Lower lobe of right lung (tissue), 2 donors: ENCODE measurements at regions not wholly inside any gene's neighbourhood (a gene's known extent, or its start where the extent isn't known, plus 50 kb on each side); places are given as distances from the start of the nearest gene placed in this dataset.

Experiments
- ATAC-seq, 2 donors: fragments of 200-7000 bp; cut with Tn5 transposase; one replicate each; pipeline ENCODE4 v1.9.1; 2020 to 2022; ENCODE audit warnings: mild to moderate bottlenecking in 2 of 2, moderate library complexity in 2 of 2
- DNase-seq: peaks from one replicate; pipeline ENCODE4 v3.0.0-alpha.2; 2020
- H3K27ac ChIP-seq: fragments of 200-600 bp; one replicate; pipeline ENCODE4 v1.8.0; 2022
- H3K27me3 ChIP-seq: fragments of 200-600 bp; one replicate; pipeline ENCODE4 v1.8.0; 2022; ENCODE audit warnings: low read depth
- H3K36me3 ChIP-seq: fragments of 200-600 bp; one replicate; pipeline ENCODE4 v1.8.0; 2022; ENCODE audit warnings: mild to moderate bottlenecking
- H3K4me1 ChIP-seq: fragments of 200-600 bp; one replicate; pipeline ENCODE4 v1.8.0; 2022
- H3K4me3 ChIP-seq: fragments of 200-600 bp; one replicate; pipeline ENCODE4 v1.8.0; 2022; ENCODE audit warnings: mild to moderate bottlenecking
- H3K9me3 ChIP-seq: fragments of 200-600 bp; one replicate; pipeline ENCODE4 v1.8.0; 2022
- CTCF ChIP-seq: fragments of 200-600 bp; IDR thresholded peaks from one replicate; pipeline ENCODE4 v1.8.0; 2022; ENCODE audit warnings: antibody characterized with exemption, mild to moderate bottlenecking
- intact Hi-C: fragments of 100-400 bp; cut with DNase I; formaldehyde crosslinking; loops from one replicate; pipeline ENCODE4 v1.11.0; 2022
- donor health status: DM: no; HTN: yes; CAD: no; lungs with severe emphysema.

GRCh38 chr3:23685541-23686258 is 120.1 kb upstream of the UBE2E1 start:
- Histone ChIP-seq H3K27ac (no peak overlapping the region), H3K4me1 (peaks cover 9% of the 10 kb centered on the region), H3K27me3 (no peaks in the 10 kb centered on the region), H3K9me3 (no peaks in the 10 kb centered on the region), H3K4me3 (no peak overlapping the region), H3K36me3 (no peaks in the 10 kb centered on the region)
- intact Hi-C loops, result no loop called here
- ATAC-seq (peak; percentile 84 to 95), DNase-seq (no peak)
- TF ChIP-seq CTCF, result no peak

- ATAC-seq, result no peak
Observed at GRCh38 chr3:23686519-23686918, 119.2 kb upstream of the UBE2E1 start.

GRCh38 chr3:23691357-23691895 is 114.3 kb upstream of the UBE2E1 start:
- no peak overlapping the region for H3K4me3 ChIP-seq
- no peak for ATAC-seq

More at GRCh38 chr3:23686519-23686918, 119.2 kb upstream of the UBE2E1 start:
- Histone ChIP-seq H3K27ac (no peak overlapping the region), H3K4me3 (no peak overlapping the region), H3K27me3 (no peaks in the 10 kb centered on the region), H3K9me3 (no peaks in the 10 kb centered on the region), H3K4me1 (peaks cover 9% of the 10 kb centered on the region), H3K36me3 (no peaks in the 10 kb centered on the region)
- intact Hi-C loops, result no loop called here
- no peak for DNase-seq
- no peak for TF ChIP-seq CTCF

DNA sequence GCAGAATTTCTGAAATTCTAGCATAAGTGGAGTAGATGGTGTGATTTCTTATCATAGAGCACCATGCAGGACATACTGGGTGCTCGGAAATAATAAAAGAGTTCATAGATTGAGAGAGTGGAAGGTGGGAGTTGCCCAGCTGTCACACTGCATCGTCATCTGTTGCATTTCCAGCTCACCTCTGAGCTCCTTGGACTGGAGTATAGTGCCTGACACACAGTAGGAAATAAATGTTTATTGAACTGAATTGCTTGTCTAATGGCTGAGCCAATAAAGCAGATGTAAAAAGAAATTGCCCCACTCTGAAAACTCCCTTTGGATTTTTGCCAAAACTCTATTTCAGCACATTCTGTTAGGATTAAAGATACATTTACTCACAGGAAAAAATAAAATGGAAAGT is 108.9 kb upstream of the UBE2E1 start:
- no peaks in the 10 kb centered on the region for H3K36me3 ChIP-seq
- intact Hi-C loops, result no loop called here
- no peak for TF ChIP-seq CTCF
- DNase-seq (no peak), ATAC-seq (no peak)
- H3K4me1 ChIP-seq, result no peaks in the 10 kb centered on the region
- H3K9me3 ChIP-seq, result no peaks in the 10 kb centered on the region
- H3K27ac ChIP-seq, result no peak overlapping the region
- H3K4me3 ChIP-seq, result no peak overlapping the region
- H3K27me3 ChIP-seq, result no peaks in the 10 kb centered on the region

More at GRCh38 chr3:23691357-23691895, 114.3 kb upstream of the UBE2E1 start:
- H3K36me3 ChIP-seq, result no peaks in the 10 kb centered on the region
- DNase-seq, result no peak
- no peak for TF ChIP-seq CTCF
- H3K27ac ChIP-seq, result no peak overlapping the region
- peaks cover 3% of the 10 kb centered on the region for H3K4me1 ChIP-seq
- no peaks in the 10 kb centered on the region for H3K9me3 ChIP-seq
- H3K27me3 ChIP-seq, result no peaks in the 10 kb centered on the region
- intact Hi-C loops, result no loop called here

GRCh38 chr3:23697416-23697815 is 108.3 kb upstream of the UBE2E1 start:
- Histone ChIP-seq H3K27me3 (no peaks in the 10 kb centered on the region), H3K4me1 (no peaks in the 10 kb centered on the region), H3K4me3 (no peak overlapping the region), H3K36me3 (no peaks in the 10 kb centered on the region), H3K9me3 (no peaks in the 10 kb centered on the region), H3K27ac (no peak overlapping the region)
- no peak for TF ChIP-seq CTCF
- no peak for DNase-seq
- no peak for ATAC-seq
- intact Hi-C loops, result no loop called here
